Upper lobe of right lung (tissue), 1 donor: ENCODE measurements at regions not wholly inside any gene's neighbourhood (a gene's known extent, or its start where the extent isn't known, plus 50 kb on each side); places are given as distances from the start of the nearest gene placed in this dataset.
A peak's percentile ranks its signal among the peaks of the same experiment; 100 is the strongest.

Experiments used
- ATAC-seq: fragments of 200-7000 bp; cut with Tn5 transposase; one replicate; pipeline ENCODE4 v1.9.1; 2020; ENCODE audit warnings: mild to moderate bottlenecking, moderate library complexity
- DNase-seq: peaks from one replicate; pipeline ENCODE4 v3.0.0-alpha.2; 2020
- H3K27ac ChIP-seq: fragments of 200-600 bp; one replicate; pipeline ENCODE4 v1.8.0; 2022
- H3K27me3 ChIP-seq: fragments of 200-600 bp; one replicate; pipeline ENCODE4 v1.8.0; 2022; ENCODE audit warnings: mild to moderate bottlenecking
- H3K36me3 ChIP-seq: fragments of 200-600 bp; one replicate; pipeline ENCODE4 v1.8.0; 2022
- H3K4me1 ChIP-seq: fragments of 200-600 bp; one replicate; pipeline ENCODE4 v1.8.0; 2022
- H3K4me3 ChIP-seq: fragments of 200-600 bp; one replicate; pipeline ENCODE4 v1.8.0; 2022; ENCODE audit warnings: mild to moderate bottlenecking
- H3K9me3 ChIP-seq: fragments of 200-600 bp; one replicate; pipeline ENCODE4 v1.8.0; 2022
- intact Hi-C: fragments of 100-400 bp; cut with DNase I; formaldehyde crosslinking; loops from one replicate; pipeline ENCODE4 v1.11.0; 2022
- TF ChIP-seq, protein P1 (sequence below): fragments of 200-600 bp; IDR thresholded peaks from one replicate; pipeline ENCODE4 v1.8.0; 2022; ENCODE audit warnings: antibody characterized with exemption
- donor health status: DM: no; HTN: yes; CAD: no; lungs with severe emphysema.

DNA sequence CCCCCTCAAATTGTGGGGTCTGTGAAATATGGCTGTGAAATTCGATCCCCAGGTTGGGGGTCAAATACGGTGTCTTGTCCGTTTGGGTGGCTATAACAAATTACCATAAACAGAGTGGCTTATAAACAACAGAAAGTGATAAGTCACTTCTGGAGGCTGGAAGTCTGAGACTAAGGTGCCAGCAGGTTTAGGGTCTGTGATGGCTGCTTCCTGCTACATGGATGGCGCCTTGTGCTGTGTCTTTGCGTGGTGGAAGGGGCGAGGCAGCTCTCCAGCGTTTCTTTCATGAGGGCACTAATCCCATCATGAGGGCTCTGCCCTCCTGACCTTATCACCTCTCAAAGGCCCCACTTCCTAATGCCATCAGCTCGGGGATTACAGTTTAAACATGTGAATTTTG, 120.0 kb downstream of the IRF8 start:
- DNase-seq, result peak; percentile 28
- Histone ChIP-seq H3K27ac (peak overlapping the region; percentile 24), H3K4me3 (no peak overlapping the region), H3K36me3 (no peaks in the 10 kb centered on the region), H3K27me3 (no peaks in the 10 kb centered on the region), H3K9me3 (peaks cover under 1% of the 10 kb centered on the region), H3K4me1 (no peaks in the 10 kb centered on the region)
- TF ChIP-seq, protein P1, sequence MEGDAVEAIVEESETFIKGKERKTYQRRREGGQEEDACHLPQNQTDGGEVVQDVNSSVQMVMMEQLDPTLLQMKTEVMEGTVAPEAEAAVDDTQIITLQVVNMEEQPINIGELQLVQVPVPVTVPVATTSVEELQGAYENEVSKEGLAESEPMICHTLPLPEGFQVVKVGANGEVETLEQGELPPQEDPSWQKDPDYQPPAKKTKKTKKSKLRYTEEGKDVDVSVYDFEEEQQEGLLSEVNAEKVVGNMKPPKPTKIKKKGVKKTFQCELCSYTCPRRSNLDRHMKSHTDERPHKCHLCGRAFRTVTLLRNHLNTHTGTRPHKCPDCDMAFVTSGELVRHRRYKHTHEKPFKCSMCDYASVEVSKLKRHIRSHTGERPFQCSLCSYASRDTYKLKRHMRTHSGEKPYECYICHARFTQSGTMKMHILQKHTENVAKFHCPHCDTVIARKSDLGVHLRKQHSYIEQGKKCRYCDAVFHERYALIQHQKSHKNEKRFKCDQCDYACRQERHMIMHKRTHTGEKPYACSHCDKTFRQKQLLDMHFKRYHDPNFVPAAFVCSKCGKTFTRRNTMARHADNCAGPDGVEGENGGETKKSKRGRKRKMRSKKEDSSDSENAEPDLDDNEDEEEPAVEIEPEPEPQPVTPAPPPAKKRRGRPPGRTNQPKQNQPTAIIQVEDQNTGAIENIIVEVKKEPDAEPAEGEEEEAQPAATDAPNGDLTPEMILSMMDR, result no peak
- intact Hi-C loops, result loop anchor here (5.0 kb wide), 1 partner anchor 197 kb away; no protein-coding TSS in a partner anchor
- ATAC-seq, result no peak

DNA sequence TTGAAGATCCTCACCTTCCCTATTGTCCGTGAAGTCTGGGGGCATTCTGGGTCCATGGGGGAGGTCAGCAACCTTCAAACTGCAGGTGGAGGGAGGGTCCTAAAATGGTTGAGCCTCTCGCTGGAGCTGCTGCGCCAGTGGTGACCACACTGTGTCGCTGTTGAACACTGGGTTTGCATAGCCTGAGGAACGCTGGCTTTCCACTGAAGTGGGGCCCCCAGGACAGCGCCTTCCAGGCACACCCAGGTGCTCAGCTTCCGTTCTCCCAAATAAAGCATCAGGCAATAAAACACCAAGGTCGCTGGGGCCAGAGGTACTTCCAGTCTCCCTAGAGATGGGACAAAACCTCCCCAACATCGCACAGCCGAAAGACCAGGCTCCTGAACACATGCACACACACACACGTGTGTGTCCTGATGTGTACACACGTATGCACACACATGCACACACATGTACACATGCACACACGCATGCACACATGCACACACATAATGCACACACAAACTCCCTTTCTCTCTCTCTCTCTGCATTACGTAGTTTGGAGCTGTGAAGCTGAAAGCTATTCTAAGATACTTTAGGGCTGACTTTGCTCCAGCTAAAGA, 120.6 kb downstream of the IRF8 start:
- intact Hi-C loops, result loop anchor here (5.0 kb wide), 1 partner anchor 197 kb away; no protein-coding TSS in a partner anchor
- peaks cover 6% of the 10 kb centered on the region for H3K9me3 ChIP-seq
- no peak overlapping the region for H3K4me3 ChIP-seq
- H3K4me1 ChIP-seq, result no peaks in the 10 kb centered on the region
- no peak for ATAC-seq
- H3K36me3 ChIP-seq, result no peaks in the 10 kb centered on the region
- no peaks in the 10 kb centered on the region for H3K27me3 ChIP-seq
- DNase-seq, result peak; percentile 42
- H3K27ac ChIP-seq, result no peak overlapping the region
- TF ChIP-seq, protein P1, result peak; percentile 19

DNA sequence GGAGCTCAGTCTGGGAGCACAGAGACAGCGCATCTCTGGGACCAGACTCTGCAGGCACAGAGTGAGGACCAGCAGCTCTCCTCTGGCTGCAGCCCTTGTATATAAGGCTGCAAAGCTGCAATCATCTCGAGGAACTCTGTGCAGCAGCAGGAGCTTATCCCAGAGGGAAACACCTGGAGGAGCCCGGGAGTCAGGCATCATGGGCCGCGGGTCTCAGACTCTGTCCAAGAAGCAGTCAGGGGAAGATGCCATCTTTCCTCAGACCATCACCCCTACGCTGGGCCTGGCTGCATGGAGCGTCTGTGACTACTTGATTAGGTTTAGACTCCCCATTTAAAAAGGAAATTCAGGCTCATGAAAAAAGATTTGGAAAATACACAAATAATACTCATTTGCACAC, 122.0 kb downstream of the IRF8 start:
- Histone ChIP-seq H3K36me3 (no peaks in the 10 kb centered on the region), H3K4me1 (no peaks in the 10 kb centered on the region), H3K9me3 (peaks cover 6% of the 10 kb centered on the region), H3K4me3 (no peak overlapping the region), H3K27ac (no peak overlapping the region), H3K27me3 (no peaks in the 10 kb centered on the region)
- TF ChIP-seq, protein P1, result no peak
- peak; percentile 30 for DNase-seq
- no peak for ATAC-seq
- intact Hi-C loops, result no loop called here

DNA sequence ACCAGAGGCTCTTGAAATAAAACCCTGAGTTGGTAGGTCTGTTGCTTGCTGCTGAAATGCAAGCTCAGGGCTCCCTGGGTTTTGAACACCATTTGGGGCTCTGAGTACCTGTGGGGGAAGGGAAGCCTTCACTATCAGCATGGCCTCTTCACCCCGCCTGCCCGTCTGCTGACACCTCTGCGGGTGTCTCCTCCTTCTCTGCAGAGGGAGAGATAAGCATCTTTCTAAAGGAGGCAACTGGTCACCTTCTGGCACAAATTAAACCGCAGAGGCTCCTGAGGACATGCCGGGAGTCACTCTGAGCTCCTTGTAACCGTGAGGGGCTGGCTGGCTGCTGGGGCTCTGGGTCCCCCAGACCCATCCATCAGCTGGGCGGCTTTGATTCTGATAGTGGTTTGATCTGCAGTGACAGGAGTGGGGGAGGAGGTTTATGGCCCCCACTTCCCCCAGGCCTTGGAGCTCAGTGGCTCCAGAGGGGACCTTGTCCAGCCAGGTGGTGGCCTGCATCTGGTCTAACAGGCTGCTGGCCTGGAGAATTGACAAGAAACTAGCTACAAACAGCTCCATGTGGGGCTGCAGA, 123.5 kb downstream of the IRF8 start:
- ATAC-seq (no peak), DNase-seq (peak; percentile 40)
- TF ChIP-seq, protein P1, result no peak
- Histone ChIP-seq H3K4me3 (no peak overlapping the region), H3K27ac (no peak overlapping the region), H3K4me1 (no peaks in the 10 kb centered on the region), H3K27me3 (no peaks in the 10 kb centered on the region), H3K36me3 (no peaks in the 10 kb centered on the region), H3K9me3 (peaks cover 6% of the 10 kb centered on the region)
- intact Hi-C loops, result no loop called here

DNA sequence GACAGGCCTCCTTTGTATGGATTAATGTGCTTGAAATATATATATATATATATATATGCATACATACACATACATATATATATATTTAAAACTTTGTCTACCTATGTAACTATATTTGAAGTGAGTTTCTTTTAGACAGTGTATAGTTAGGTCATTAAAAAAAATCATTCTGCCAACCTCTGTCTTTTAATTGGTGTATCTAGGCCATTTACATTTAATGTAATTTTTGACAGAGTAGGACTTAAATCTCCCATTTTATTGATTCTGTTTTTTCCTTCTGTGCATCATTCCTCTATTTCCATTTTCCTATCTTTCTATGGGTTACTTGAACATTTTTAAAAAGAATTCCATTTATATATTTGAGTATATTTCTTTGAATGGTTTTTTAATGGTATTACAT, 125.2 kb downstream of the IRF8 start:
- ATAC-seq, result no peak
- no peak for DNase-seq
- Histone ChIP-seq H3K27ac (no peak overlapping the region), H3K27me3 (peaks cover 4% of the 10 kb centered on the region), H3K4me3 (no peak overlapping the region), H3K9me3 (peaks cover 6% of the 10 kb centered on the region), H3K4me1 (no peaks in the 10 kb centered on the region), H3K36me3 (no peaks in the 10 kb centered on the region)
- intact Hi-C loops, result no loop called here
- TF ChIP-seq, protein P1, result no peak
